ENCODE measurements at regions not wholly inside any gene's neighbourhood (a gene's known extent, or its start where the extent isn't known, plus 50 kb on each side); places are given as distances from the start of the nearest gene placed in this dataset.
"Not testable (repeated sequence)": the region's sequence is repeated elsewhere in the genome, so short reads cannot be mapped to it uniquely, and the experiment has no call there.

DNA sequence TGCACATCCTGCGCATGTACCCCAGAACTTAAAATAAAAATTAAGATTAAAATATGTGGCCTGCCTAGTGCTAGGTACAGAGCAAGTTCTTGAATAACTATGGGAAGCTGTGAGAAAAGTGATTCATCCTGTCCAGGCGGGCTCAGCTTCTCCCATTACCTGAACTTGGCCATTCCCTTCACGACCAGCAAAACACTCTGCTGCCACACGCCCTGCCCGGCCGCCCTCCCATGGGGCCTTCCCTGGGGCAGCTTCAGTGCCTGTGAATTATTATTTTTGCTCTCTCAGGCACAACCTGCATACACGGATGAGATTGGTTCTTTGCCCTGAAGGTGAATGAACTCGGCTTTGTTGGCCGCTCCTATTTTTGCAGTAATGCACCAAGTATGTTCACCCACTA, 209.2 kb upstream of the SHH start:
- no peak for DNase-seq

DNA sequence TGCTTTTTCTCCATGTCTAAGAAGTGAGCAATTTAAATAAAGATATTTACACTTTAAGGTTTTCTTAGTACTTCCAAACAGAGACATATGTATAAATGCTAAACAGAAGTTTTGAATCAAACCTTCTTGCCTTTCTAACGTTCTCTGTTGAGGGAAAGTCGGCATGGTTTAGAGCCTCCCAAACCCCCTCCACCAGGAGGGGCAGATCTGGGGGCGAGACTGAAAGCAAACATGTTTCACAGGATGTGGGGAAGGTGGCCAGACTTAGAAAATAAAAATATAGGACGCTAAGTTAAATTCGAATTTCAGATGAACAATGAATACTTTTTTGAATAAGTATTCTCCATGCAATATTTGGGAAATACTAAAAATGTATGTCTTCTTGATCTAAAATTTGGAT, 208.3 kb upstream of the SHH start:
- DNase-seq, result no peak

DNA sequence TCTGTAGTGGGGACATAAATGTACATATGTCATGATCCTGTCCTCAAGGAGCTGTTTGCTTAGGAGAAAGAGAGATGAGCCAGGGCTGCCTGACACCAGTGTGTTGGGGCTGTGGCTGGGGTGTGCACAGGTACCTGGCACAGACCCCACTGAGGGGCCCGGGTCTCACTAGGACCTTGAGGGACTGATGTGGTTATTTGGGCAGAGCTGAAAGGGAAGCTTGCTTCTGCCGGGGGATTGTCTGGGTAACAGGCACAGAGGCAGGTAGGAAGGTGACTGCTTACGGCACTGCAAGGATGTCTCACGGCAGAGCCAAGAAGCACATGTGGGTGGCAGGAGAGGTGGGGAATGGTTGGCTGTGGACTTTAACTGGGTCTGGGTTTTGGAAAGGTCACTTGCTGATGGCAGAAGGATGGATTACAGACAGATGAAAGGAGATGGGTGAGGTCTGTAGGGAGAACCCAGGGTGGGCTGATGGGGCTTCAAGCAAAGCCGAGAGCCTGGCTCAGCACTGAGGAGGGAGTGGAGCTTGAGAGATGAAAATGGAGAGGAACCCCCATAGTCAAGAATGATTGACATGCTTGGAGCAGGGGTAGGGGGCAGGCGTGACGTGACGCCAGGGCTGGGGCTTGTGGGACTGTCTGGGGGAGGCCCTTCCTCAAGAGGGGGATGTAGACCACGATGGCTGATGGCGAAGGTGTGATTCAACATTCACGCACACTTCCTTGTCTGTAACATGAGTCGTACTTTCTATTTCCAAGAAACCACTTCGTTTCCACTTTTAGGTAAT, 207.7 kb upstream of the SHH start:
- no peak for DNase-seq

DNA sequence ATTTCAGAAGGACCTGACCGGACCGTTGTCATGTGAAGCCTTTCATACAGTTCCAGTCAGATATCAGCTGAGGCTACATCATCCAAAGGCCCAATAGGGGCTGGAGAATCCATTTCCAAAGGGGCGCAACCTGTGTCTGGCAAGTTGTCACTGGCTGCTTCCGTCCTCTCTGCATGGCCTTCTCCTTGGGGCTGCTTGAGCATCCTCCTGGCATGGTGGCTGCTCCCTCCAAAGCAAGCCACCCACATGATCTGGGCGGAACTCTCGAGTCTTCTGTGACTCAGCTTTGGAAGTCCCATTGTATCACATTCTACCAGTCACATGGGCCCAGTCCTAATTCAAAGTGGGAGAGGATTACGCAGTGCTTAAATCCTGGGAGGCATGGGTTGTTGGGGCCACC, 207.0 kb upstream of the SHH start:
- DNase-seq, result no peak

DNA sequence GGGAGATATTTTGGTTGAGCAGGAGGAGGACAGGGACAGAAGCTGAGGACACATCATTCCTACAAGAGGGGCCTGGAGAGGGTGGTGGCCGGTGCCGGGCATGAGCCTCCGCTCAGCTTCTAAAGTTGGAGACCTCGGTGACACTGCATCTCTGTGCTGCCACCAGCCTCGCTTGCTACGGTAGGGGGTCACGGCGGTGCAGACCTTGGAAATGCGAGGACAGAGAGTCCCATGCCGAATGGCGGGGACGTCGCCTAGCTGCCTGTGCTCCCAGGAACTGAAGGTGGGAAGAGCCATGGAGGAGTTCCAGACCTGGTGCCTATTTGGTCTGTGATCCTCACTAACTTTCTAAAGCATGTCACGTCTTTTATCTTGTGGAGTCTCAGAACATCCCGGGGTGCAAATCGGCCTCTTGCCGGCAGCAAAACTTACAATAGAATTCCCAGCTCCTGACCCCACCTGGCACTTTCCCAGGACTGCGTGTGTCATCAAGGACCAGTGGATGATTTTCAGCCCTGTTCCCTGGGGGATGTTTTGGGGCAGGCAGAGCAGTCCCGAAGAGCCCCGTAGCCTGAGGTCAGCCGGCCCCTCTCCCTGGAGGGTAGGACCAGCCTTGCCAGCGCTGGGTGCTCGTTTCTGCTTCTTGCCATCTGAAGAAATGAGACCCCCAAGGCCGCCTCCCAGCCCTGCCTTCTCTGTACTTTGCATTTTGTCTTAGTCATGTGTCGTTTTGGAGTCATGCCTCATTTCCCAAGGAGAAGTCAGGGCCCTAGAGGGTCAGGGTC, 205.8 kb upstream of the SHH start:
- no peak for DNase-seq

DNA sequence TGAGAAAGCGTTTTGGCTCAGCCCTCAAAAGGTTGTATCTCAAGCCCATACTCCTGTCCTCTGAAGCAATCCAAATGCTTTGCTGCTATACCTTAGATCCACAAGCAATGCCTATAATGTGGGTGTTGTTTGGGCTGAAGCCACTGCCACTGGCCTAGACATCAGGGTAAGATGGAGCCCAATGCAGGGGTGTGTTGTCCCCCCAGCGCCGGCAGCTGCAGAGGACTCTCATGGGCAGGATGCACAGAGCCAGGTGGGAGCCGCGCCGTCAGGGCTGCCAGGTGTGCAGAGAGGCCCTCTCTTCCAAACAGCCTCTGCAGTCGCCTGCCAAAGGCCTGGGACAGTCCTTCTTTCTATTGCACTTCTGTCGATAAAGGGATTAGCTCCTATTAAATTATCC, 205.2 kb upstream of the SHH start:
- DNase-seq, result no peak

DNA sequence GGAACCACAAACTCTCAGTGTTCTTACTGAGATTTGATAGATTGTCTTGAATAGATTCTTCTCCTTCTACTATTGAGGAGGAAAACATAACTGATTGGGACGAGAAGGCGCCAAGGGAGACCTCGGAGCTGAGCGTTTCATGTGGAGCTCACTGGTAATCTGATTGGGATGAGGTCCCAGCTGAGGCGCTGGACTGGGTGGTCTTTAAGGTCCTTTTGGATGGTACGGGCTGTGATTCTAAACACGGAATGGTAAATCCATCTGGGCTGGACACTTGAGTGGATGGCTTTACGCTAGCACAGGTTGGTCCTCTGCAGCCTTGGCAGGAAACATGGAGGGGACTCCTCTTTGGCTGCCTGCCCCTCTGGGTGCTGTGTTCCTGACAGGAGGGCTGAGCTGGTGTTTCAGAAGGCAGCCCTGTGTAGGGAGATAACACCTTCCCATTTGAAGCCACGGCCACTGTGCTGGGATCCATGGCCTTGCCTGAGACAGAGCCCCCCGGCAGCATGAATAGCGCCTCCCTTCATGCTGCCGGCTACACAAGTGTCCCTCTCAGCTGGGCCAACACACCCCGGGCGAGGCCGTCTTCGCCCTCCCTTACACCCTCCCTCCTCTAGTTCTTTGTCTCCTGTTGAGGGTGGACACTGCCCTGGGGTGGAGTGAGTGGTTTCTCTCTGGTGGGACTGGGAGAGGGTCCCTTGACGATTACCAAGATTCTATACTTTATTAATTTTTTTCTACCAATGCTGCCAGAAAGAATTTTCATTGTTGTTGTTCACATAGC, 203.2 kb upstream of the SHH start:
- no peak for DNase-seq

DNA sequence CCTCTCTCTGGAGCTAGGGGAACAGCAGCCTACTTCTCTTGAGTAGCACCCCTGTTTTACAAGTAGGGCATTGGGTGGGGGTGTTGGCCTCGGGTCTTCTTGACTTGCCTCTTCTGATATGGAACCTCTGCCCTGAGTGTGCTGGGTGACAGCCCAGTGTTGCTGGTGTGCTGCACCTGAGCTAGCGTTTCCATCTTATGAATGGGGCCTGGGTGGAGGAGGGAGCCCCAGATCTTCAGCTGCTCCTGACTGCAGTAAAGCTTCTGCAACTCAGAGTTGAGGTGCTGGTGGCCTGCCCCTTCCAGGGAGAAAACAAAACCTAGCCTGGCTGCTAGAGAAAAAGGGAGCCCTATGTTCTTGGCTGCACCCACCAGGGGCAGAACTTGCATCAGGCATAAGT, 202.5 kb upstream of the SHH start:
- DNase-seq, result no peak

DNA sequence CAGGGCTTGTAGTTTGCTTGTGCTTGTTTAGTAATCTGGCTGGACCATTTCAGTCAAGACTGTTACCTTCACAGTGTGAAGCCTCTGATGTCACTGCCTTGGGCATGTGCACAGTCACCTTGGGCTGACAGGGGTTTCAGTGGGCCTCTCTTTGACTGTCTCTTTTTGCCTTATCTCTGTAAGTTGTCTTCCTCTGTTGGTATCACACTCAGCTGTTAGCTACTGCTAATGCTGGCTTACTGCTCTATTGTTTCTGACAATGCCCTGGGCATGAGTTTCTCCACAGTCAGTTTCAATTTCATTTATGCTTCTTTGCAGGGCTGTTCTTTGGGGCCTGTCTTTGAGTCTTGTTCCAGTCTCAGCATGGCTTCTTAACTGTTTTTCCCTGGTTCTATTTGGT, 201.9 kb upstream of the SHH start:
- no peak for DNase-seq

DNA sequence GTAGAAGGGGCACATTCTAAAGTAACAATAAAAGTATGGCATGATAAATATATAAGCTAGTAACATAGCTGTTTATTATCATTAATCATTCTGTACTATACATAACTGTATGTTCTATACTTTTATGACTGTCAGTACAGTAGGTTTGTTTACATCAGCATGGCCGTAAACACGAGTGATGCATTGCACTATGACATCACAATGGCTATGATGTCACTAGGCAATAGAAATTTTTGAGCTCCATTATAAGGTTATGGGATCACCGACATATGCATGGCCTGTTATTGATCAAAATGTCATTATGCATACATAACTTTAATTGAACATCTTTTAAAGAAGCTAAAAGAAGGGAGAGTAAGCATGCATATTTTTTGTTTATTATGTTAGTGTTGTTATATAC, 200.1 kb upstream of the SHH start:
- no peak for DNase-seq

DNA sequence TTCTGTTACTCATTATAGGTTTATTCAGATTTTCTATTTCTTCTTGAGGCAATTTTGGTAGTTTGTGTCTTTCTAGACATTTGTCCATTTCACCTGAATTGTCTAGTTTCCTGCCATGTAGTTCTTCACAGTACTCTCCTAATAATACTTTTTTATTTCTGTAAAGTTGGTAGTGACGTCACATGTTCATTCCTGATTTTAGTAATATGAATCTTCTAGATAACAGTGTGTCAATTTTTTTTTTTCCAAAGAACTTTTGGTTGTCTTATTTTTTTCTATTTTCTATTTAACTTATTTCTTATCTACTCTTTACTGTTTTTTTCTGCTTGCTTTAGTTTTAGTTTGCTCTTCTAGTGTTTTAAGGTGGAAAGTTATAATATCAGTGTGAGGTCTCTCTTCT, 197.3 kb upstream of the SHH start:
- DNase-seq, result no peak

DNA sequence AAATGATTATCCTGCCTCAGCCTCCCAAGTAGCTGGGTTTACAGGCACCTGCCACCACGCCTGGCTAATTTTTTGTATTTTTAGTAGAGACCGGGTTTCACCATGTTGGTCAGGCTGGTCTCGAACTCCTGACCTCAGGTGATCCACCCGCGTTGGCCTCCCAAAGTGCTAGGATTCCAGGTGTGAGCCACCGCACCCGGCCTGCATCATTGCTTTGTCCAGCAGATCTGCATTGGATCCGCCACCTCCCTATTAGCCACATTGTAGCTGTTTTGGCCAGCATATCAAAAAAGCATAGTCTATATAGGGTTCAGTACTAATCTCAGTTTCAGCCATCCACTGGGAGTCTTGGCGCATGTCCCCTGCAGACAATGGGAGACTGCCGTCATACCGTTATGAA, 194.6 kb upstream of the SHH start:
- not testable (repeated sequence) for DNase-seq

DNA sequence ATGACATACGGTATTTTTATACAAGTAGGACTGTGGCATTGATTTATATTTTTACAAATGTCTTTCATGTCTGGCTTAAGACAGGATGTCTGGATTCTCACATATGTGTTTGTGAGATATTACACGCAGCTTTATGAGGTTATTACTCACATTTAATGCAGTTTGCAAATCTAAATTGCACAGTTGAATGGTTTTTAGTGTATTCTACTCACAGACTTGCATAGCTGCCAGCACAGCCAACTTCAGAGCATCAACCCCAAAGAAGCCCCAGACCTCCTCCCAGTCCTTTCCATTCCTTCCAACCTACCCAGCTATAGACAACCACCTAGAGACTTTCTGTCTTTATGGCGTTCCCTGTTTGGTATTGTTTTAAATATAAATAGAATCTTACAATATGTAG, 193.8 kb upstream of the SHH start:
- no peak for DNase-seq

DNA sequence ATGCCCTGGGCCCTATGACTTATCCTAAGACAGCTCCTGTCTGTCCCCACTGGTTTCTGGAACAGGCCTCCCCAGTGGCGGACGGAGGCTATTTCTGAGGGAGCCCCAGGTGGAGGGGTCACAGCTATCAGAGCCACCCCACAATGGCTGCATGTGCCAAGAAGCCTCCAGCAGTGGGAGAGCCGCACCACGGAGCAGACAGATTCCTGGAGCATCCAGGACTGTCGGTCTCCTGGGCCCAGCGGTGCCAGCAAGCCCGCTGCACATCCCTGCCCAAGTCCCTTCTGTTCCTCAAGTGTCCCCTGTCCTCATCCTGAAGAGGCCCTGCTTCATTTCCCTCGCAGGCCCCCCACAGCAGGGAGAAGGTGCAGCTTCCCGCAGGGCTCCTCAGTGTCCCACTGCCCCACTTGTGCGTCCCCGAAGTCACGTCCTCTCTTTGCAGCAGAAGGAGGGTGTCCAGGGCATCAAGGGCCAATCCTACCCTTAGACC, 193.0 kb upstream of the SHH start:
- no peak for DNase-seq

DNA sequence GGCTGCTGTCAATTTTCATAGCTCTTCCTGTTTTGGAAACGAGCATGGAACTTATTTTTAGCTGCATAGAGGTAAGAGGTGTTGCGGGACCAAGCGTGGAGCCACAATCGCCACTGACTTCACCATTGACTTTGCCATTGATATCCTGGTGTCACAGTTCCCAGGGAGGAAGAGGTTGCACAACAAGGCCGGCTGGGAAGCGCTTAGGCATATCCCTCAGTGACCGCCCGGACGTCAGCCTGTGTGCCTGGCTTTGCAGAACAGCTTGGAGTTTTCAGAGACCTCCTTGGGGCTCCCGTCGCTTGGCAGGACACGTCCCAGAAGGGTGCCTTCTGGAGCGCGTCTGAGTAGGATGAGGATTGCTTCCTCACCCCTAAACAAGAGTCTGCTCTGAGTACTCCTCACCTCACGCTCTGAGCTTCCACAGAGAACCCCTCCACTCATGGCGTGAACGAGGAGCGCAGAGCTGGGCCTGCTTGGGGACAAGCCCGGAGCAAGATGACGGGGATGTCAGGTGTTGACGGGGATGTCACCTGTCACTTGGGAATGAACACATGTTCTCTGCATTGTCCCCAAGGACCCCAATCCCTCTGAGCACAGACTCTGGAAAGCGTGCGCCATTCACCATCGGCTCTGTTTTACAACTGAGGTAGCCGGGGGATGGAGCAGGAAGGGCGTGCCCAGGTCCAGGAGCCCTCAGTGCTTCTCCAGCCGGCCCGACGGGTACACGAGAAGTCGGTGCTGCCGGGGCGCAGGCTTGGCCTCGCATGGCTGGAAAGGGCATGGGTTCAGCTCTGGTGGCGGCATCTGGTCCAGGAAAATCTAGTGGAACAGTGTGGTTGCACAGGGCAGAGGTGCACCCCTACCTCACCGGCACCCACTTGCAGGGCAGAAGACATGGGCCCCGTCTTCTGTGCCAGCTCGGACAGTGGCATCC, 192.3 kb upstream of the SHH start:
- no peak for DNase-seq

DNA sequence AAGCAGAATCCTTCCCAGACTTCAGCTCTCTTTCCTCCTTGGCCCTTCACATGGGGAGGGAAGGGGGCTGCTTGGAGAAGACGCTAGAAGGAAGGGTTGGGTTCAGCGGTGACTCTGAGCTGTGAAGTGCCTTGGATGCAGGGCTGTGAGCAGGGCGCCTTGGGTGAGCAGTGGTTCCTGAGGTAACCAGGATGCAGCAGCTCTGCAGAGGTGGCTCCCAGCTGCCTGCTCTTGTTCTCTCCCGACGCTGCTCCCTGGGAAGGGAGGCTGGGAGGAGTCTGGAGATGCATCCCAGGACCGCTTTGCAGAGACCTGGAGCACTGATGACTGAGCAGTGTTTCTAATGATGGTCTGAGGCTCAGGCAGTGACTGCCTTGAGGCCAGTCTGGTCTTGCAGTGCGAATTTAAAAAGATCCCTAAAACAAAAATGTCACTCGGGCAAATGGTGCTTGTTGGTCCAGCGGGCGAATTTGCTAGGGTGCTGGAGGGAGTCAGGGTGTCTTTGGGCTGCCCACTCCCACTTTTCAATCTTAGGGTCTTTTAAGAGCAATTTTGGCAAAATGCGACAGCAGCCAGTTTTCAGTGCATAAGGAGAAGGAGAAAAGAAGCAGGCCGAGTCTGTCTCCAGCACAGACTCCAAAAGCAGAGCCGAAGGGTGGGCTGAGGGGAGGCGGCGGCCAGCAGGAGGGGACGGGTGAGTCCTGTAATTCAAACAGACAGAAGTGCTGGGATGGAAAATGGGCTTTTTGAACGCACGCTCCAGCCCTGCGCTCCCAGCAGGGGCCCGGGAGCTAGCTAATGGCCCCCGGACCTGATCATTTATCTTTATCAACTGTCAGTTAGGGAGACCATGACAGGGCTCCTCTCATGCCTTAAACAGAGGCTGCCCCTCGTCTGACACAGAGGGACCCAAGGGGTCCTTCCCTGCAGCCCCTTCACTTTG, 191.2 kb upstream of the SHH start:
- no peak for DNase-seq

DNA sequence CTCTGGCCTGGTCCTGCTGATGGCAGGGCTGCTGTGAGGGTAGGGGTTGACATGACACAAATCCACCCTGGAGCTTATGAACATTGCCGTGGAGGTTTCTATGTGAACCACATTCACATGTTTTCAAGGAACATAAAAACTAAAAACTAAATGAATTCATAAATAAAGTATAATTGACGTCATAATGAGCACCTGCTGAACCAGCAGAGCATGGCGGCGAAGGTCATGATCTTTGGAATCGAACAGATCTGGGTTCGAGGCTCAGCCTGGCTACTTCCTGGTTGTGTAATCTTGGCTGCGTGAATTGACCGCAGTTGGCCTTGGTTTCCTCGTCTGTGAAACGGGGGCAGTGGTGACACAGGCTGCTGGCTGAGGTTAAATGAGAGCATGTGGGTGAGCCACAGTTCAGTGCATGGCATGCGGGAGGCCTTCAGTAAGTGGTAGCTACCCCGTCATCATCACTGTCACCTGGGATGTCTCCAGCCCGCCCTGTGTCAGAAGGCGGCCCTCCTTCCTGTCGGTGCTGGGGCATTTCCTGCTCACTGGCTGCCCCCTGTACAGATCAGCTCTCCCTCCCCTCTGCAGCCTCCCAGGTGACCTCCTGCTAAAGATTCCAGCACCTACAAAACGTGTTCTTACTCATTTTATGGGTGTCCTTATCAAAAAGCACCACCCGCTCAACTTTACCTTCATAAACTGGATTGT, 190.3 kb upstream of the SHH start:
- DNase-seq, result no peak

DNA sequence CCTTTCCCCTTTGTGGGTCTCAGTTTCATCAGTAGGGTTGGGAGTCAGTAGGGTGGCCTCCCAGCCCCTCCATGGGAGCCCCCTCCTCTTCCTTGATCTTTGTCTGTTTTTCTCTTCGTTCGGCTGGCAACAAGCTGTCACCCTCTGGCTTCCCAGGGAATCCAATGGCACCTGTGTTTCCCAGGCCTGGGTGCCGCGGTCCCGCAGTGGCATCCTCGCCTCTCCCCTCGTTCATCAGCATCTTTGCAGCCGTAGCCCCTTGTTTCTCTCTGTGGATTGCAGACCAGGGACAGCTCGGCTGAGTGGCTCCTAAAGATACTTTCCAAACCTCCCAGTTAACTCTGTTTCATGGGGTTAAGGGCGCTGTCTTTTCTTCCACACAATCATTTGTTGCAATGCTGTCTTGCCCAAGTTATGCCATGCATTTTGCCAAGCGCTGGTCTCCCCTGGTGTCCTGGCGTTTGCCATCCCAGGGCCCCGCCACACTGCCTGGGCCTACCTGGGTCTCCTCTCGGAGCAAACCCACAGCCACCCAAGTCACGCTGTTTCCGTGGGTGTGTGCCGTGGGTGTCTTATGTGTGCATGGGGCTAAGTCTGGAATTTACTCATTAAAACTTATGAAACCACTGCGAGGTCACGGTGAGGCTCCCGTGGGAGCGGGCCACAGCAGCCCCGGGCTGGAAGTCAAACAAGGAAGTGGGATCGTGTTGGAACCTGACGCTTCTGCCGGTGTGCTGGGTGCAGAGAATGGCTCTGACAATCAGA, 189.4 kb upstream of the SHH start:
- DNase-seq, result no peak

DNA sequence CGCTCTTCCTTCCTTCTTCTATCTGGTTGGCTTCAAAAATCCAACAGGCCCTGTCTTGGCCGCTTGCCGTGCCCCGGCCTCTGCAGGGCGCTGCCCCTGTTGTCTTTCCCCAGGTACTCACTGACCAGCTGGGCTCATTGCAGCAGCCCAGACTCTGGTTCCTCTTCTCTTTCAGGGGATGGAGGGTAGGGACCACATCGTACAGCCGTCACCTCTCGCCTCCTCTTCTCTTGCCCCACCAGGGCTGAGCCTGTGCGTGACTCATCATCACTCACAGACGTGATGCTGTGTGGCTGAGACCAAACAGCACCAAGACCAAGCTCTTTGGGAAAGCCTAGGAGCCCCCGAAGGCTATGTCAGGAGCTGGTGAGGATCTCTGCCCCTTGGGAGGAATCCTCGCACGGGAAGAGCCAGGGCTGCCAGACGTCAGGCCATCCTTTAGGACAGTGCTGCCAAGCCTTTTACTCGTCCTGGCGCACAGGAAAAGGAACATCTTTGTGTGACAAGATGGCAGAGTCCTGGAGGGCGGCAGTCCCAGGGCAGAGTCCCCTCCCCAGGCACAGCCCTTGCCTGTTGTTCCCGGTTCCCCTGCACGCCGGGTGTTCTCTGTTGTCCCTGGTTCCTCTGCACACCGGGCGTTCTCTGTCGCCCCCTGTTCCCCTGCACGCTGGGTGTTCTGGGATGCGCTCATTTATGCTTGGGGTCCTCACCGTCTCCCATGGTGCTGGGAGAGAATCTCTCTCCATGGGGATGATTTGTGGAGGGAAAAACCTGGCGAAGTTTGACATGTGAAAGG, 188.5 kb upstream of the SHH start:
- DNase-seq, result no peak
